PC-9 (cell line): ENCODE measurements at regions not wholly inside any gene's neighbourhood (a gene's known extent, or its start where the extent isn't known, plus 50 kb on each side); places are given as distances from the start of the nearest gene placed in this dataset.

ENCODE experiments used
- CTCF ChIP-seq: fragments of 200-600 bp; sonication (generic); conservative IDR thresholded peaks from 2 replicates; pipeline ENCODE4 v1.6.1; 2017; ENCODE audit warnings: mixed run types, antibody characterized with exemption, mild to moderate bottlenecking, moderate library complexity
- EZH2 ChIP-seq: fragments of 200-600 bp; sonication (generic); IDR thresholded peaks from 2 replicates; pipeline ENCODE4 v1.8.0; 2017; ENCODE audit warnings: antibody characterized with exemption, low read depth

GRCh38 chr14:85239791-85240190, 290.2 kb upstream of the FLRT2 start:
- TF ChIP-seq CTCF (no peak), EZH2 (no peak)
